HG03565 (cell line): ENCODE measurements at regions not wholly inside any gene's neighbourhood (a gene's known extent, or its start where the extent isn't known, plus 50 kb on each side); places are given as distances from the start of the nearest gene placed in this dataset.

ENCODE experiments used
- ATAC-seq: cut with Tn5 transposase; IDR thresholded peaks from one replicate; pipeline ENCODE4 v1.9.1; 2021; ENCODE audit warnings: mild to moderate bottlenecking, moderate library complexity; ENCODE audit not compliant: unreplicated experiment

GRCh38 chr7:106606120-106606519 is 54.8 kb downstream of the CCDC71L start:
- ATAC-seq, result no peak

GRCh38 chr7:106604971-106605370 is 56.0 kb downstream of the CCDC71L start:
- ATAC-seq, result no peak

GRCh38 chr7:106604303-106604924 is 56.5 kb downstream of the CCDC71L start:
- no peak for ATAC-seq

DNA sequence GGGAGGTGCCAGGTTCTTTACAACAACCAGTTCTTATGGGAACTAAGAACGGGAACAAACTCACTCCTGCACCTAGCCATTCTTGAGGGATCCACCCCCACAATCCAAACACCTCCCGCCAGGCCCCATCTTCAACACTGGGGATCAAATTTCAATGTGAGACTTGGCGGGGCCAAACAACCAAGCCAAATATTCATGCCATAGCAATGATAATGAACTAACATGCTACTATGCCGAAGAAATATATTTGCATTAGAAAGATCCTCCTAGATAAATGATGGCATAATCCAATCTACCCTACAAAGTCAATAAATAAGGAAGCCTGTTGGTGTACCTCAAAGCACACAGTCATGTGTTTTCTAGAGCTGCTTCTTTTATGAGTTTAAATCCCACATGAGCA is 57.6 kb downstream of the CCDC71L start:
- ATAC-seq, result no peak

GRCh38 chr7:106602062-106602461 is 58.9 kb downstream of the CCDC71L start:
- no peak for ATAC-seq

GRCh38 chr7:106600569-106601373 is 60.2 kb downstream of the CCDC71L start:
- no peak for ATAC-seq

- ATAC-seq, result no peak
Measured at GRCh38 chr7:106599343-106599698, 61.6 kb downstream of the CCDC71L start.

DNA sequence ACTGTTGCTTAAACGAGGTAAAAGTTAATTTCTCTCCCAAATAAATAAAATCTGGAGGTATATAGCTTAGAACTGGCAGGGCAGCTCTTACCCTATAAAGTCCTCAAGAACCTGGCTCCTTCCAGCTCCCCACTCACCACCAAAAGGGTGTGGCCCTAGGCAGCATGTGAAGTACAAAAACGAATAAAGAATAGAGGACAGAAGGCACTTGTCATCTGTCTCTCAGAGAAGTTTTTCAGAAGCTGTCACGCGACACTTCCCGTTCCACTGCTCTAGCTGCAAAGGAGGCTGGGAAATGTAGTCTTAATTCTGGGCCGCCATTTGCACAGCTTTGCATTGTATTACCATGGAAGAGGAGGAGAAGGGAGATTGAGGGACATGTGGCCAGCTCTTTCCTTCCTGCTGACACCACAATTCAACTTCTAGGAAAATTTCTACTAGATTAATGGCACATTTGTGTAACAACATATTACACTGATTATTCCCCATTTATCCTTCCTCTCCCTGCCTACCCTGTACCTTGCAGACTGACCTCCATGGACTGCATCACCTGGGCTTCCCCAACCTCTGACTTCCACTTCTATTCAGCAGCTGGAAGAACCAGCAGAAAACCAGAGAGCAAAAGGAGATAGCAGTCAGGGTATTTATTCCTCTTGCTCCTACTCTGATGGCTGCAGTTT is 62.2 kb downstream of the CCDC71L start:
- ATAC-seq, result peak; percentile 95

DNA sequence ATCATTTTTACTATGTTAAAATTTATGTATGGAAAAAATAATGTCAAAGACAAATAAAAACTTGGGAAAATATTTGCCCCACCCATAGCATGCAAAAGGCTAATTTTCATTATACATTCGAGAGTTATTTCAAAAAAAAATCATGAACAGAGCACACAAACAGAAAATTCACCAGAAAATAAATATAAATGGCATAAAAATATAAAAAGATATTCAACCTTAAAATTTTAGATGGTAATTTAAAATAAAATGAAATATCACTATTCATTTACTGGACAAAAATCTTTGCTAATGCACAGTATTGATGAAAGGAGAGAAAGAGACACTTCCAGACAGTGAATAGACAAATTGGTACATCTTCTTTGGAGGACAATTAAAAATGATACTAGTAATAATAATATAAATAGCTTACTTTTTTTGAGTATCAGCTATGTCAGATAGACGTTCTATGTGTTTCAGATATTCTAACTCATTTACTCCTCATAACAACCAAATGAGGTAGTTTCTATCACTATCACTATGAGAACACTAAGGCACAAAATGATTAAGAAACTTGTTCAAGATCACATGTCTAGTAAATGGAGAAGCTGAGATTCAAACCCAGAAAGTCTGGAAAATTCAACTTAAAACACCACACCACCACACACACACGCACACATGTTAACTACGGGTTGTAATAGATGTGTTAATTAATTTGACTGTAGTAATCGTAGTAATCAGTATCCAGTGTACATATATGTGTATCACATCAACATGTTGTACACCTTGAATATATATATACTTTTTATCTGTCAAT is 63.0 kb downstream of the CCDC71L start:
- no peak for ATAC-seq

GRCh38 chr7:106597014-106597413 is 63.9 kb downstream of the CCDC71L start:
- no peak for ATAC-seq

DNA sequence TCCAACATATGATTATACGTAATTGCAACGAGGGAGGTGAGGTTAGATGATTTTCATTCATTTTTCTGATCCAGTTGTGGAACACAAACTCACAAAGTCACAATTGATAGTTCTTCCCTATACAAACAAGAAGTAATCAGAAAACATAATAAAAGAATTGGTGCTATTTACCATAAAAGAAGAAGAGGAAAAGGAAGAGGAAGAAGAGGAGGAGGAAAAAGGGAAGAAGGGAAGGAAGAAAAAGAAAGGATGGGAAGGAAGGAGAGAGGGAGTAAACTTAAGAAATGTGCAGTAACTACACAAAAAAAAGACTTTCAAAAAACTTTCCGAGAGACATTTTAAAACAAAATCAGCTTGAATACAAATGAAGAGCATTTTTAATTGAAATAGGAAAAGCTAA is 65.0 kb downstream of the CCDC71L start:
- ATAC-seq, result no peak

- ATAC-seq, result no peak
Measured at GRCh38 chr7:106593028-106593417, 67.9 kb downstream of the CCDC71L start.

DNA sequence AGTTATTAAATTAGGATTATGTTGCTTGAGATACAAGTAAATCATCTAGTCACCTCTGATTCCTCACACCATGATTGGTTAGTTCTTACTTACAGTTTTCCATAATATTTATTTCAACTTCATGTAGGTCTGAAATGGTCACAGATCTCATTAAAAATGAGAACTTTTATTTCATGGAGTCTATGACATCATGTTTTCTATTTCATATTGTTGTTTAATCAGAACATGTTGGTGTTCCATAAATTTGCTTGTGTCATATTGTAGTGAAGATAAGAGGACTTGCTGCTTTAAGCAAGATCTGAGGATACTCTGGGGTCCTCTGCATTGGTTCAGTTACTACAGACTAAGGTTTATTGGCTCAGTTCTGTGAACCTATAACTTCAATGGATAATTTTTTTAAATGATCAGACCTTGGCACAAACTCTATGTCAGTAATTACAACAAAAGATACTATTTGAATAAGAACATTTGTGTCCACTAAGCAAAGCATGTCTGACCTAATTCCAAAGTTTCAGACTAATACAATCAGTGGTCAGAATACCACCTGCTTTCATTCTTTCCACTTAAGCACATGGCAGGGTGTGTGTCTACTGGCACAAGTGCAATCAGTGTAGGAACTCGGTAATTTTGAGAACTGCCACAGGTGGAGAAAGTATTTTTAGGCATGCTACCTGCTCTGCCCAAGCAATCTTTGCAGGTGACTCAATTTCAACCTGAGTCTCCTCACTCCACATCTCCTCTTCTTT is 68.5 kb downstream of the CCDC71L start:
- no peak for ATAC-seq

GRCh38 chr7:106591146-106591545 is 69.8 kb downstream of the CCDC71L start:
- ATAC-seq, result no peak

DNA sequence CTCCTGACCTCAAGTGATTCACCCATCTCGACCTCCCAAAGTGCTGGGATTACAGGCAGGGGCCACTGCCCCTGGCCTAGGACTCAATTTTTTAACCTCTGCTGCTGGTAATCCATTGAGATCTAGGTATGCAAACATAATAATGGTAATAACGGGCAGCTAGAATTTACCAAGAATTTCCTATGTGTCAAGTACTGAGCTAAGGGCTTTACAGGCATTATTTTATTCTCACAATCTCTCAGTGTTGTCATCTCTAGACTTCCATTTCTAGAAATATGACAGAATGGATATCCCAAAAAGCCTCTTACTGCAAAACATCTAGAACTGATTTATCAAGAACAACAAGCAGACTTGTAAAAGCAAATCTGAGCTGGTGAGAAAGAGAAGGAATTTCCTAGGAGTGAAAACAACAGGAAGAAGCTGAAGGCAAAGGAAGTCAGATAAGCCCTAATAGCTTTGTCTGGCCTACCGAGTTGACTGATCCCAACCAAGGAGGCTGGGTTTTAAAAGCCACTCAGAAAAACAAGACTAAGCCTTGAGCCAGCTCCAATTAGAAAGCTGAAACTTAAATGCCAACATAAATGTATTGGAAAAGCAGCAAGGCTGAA is 70.6 kb downstream of the CCDC71L start:
- no peak for ATAC-seq

DNA sequence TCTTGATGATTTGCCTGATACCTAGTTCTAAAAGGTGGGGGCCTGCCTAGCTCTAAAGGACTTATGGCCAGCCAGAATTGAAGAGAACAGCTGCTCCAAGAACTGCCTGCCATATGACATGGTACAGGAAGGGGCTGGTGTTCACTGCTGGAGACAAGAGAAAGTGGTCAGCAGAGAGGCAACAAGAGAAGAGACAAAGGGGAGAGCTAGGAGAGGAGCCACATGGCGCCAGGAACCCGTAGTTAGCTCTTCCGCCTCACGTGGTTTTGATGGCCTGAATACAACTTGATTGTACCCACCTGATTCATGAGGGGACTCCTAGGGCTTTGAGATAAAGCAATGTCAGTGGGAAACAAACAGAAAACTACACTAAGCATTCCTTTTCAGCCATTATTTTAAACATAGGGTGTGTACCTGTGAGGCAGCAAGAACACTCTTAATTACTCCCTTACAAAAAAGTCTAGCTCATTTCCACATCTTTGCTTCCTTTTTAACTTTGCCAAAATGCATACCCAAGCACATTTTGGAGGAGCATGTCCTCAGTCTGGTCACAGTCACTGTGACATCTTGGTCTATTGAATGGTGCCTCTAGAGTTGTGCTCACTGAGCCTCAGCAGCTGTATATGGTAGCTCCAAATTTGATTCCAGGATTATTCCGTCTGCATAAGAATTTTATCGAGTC is 71.6 kb downstream of the CCDC71L start:
- no peak for ATAC-seq

GRCh38 chr7:106588422-106589197 is 72.3 kb downstream of the CCDC71L start:
- no peak for ATAC-seq

DNA sequence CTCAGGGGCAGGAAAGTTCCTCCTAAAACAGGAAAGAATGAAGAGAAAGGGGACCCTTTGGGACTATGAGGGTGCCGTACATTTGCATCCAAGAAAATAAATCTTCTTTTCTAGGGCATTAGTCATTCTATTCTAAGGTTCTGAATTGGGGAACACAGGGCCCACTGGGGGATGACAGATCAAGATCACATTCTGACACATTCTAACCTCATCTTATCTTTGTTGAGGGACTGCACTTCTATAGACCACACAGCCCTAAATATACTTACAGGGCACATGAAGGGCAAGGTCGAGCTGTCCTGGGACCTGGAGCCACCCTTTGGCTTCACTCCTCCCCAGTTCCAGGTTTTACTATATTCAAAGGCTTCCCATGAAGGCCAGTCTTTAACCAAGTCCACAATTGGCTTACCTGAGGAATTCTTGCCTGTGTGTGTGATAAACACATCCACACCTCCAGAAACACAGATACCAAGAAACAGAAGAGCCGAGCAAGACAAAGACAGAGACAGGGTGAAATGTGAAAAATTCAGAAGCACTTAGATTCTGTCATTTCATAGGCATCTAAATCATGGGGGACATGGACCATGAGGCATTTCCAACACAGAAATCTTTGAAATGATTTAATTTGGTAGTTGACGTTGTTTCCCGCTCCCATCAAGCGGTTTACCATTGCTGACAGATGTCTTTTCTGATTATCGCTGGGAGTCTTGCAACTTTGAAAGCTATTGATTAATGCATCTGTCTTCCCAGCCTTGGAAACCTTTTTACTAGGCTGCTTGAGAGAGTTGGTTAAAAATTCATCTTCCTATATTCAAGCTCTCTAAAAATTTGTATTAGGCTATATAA is 75.8 kb downstream of the CCDC71L start:
- ATAC-seq, result no peak
